K562 (cell line): ENCODE measurements at regions not wholly inside any gene's neighbourhood (a gene's known extent, or its start where the extent isn't known, plus 50 kb on each side); places are given as distances from the start of the nearest gene placed in this dataset.

Experiments
- ATAC-seq: fragments of 200-7000 bp; cut with Tn5 transposase; 3 replicates; pipeline ENCODE4 v1.9.1; 2020; ENCODE audit warnings: moderate library complexity
- BruUV-seq: library from RNA; stranded (reverse); fragments of 400-500 nt; replicated peaks from 2 replicates; lab custom pipeline; 2021; lab: Mats Ljungman, UMichigan
- CTCF ChIA-PET: fragments of 300-600 bp; formaldehyde crosslinking; extraction: SDS; loops from one replicate; lab custom pipeline; 2021; ENCODE audit warnings: low intra/inter-chr PET ratio; lab: Yijun Ruan, JAX
- POLR2A ChIA-PET: fragments of 300-600, 350-650 bp; sonication (Branson Sonifier 250); formaldehyde crosslinking; extraction: SDS; loops from one replicate; lab custom pipeline; 2021; ENCODE audit warnings: antibody characterized with exemption, inconsistent platforms; lab: Yijun Ruan, JAX
- DNase-seq, 4 experiments: peaks; one replicate each; pipeline versions ENCODE4 v3.0.0 to v3.0.0-alpha.2; 2011 to 2018; ENCODE audit warnings: low spot score in 3 of 4, mixed read lengths in 3 of 4; ENCODE audit errors: extremely low read depth in 1 of 4
- FAIRE-seq: peaks from 2 replicates; lab custom pipeline; 2011; peaks lifted over from hg19 to GRCh38; lab: Jason Lieb, UNC
- H2AFZ ChIP-seq: 2 replicates; pipeline ENCODE4 v1.6.0; 2011; ENCODE audit warnings: low read depth, low read length, control low read depth, inconsistent platforms
- H3K27ac ChIP-seq: fragments of 200-600 bp; 3 replicates; pipeline ENCODE4 v1.8.0; 2011; ENCODE audit warnings: low read depth, mild to moderate bottlenecking, control low read depth, inconsistent platforms, low read length, moderate library complexity, mixed read lengths; ENCODE audit errors: extremely low read depth
- H3K27me3 ChIP-seq, 2 experiments: fragments of 300-600 bp in 1 of 2; 2 replicates in 1 of 2; 3 replicates in 1 of 2; pipeline versions ENCODE4 v1.6.0 to v1.8.0; 2011; ENCODE audit warnings: inconsistent platforms in 2 of 2, low read length in 2 of 2, mild to moderate bottlenecking in 1 of 2, mixed read lengths in 1 of 2, moderate library complexity in 1 of 2; ENCODE audit not compliant: control insufficient read depth in 2 of 2, insufficient read depth in 2 of 2
- H3K36me3 ChIP-seq: fragments of 300-600 bp; 3 replicates; pipeline ENCODE4 v1.8.0; 2011; ENCODE audit warnings: mild to moderate bottlenecking, low read length, inconsistent platforms; ENCODE audit not compliant: control insufficient read depth, insufficient read depth
- H3K4me1 ChIP-seq, 2 experiments: fragments of 200-600 bp in 1 of 2; replicated peaks in 1 of 2; 2 replicates in 1 of 2; 3 replicates in 1 of 2; pipeline versions ENCODE4 v1.5.1 to v1.8.0; 2011; ENCODE audit warnings: inconsistent platforms in 2 of 2, low read length in 2 of 2, mild to moderate bottlenecking in 1 of 2, mixed read lengths in 1 of 2, moderate library complexity in 1 of 2; ENCODE audit not compliant: control insufficient read depth in 2 of 2, insufficient read depth in 2 of 2
- H3K4me2 ChIP-seq: 2 replicates; pipeline ENCODE4 v1.6.1; 2011; ENCODE audit warnings: low read length, control low read depth, inconsistent platforms, mixed read lengths; ENCODE audit not compliant: insufficient read depth
- H3K4me3 ChIP-seq: fragments of 200-600 bp; sonication (generic), shearing (Covaris generic); 2 replicates; pipeline ENCODE4 v1.5.1; 2016; ENCODE audit warnings: control low read depth, inconsistent platforms
- H3K79me2 ChIP-seq: fragments of 200-600 bp; 3 replicates; pipeline ENCODE4 v1.8.0; 2011; ENCODE audit warnings: low read length, inconsistent platforms; ENCODE audit not compliant: control insufficient read depth, insufficient read depth
- H3K9ac ChIP-seq, 2 experiments: 2 replicates each; pipeline versions ENCODE4 v1.6.0 to v1.6.1; 2011; ENCODE audit warnings: low read depth in 2 of 2, low read length in 2 of 2, control low read depth in 1 of 2, inconsistent platforms in 1 of 2, mild to moderate bottlenecking in 1 of 2, mixed read lengths in 1 of 2; ENCODE audit not compliant: insufficient read depth in 1 of 2
- H3K9me1 ChIP-seq: one replicate; pipeline ENCODE4 v1.6.0; 2011; ENCODE audit warnings: inconsistent platforms, mild to moderate bottlenecking, low read length, moderate library complexity; ENCODE audit not compliant: control insufficient read depth, insufficient read depth
- H3K9me3 ChIP-seq: replicated peaks from 2 replicates; pipeline ENCODE4 v1.5.1; 2011; ENCODE audit warnings: low read depth, low read length, inconsistent platforms; ENCODE audit not compliant: control insufficient read depth, insufficient read depth
- H4K20me1 ChIP-seq: replicated peaks from 2 replicates; pipeline ENCODE4 v1.6.1; 2011; ENCODE audit warnings: low read length, inconsistent platforms, mixed read lengths; ENCODE audit not compliant: control insufficient read depth, insufficient read depth
- AFF4 ChIP-seq: sonication (generic); formaldehyde crosslinking; IDR thresholded peaks from 2 replicates; pipeline ENCODE4 v1.8.0; 2023; ENCODE audit warnings: mild to moderate bottlenecking, missing genetic modification reagents
- BRF1 ChIP-seq: IDR thresholded peaks from 3 replicates; pipeline ENCODE4 v1.6.1; 2011; ENCODE audit warnings: borderline replicate concordance, mild to moderate bottlenecking; ENCODE audit not compliant: insufficient read length; ENCODE audit errors: extremely low read depth
- HOMEZ ChIP-seq: fragments of 250-450 bp; sonication (Bioruptor Pico); IDR thresholded peaks from 2 replicates; pipeline ENCODE4 v1.4.0; 2020; ENCODE audit warnings: mild to moderate bottlenecking, moderate library complexity
- ZNF212 ChIP-seq: fragments of 450-650 bp; formaldehyde crosslinking; IDR thresholded peaks from 2 replicates; pipeline ENCODE4 v1.4.0; 2020; ENCODE audit warnings: mild to moderate bottlenecking
- ZNF586 ChIP-seq: fragments of 450-650 bp; formaldehyde crosslinking; conservative IDR thresholded peaks from 2 replicates; pipeline ENCODE4 v1.4.0; 2020; ENCODE audit warnings: mild to moderate bottlenecking, moderate library complexity
- WGBS: fragments of 100-300 bp; shearing (Covaris generic); methylation state at CpG from one replicate; pipeline ENCODE4 v1.1.6; 2016; ENCODE audit warnings: low coverage, mixed read lengths; ENCODE audit not compliant: insufficient coverage; ENCODE audit errors: missing lambda C conversion rate; 5-methylcytosine and 5-hydroxymethylcytosine counted together
- in situ Hi-C: fragments of 300-500 bp; cut with MboI; formaldehyde crosslinking; loops from 4 replicates; pipeline ENCODE4 v1.15.0; 2018; ENCODE audit warnings: inconsistent platforms, mixed read lengths
- intact Hi-C: fragments of 100-400 bp; cut with micrococcal nuclease; formaldehyde crosslinking; loops from 2 replicates; pipeline ENCODE4 v1.14.2; 2022

GRCh38 chr6:12501990-12502389 is 211.8 kb downstream of the EDN1 start:
- Histone ChIP-seq H3K9me1 (no peaks in the 10 kb centered on the region), H3K4me3 (no peak overlapping the region), H4K20me1 (no peaks in the 10 kb centered on the region), H3K4me2 (no peak overlapping the region), H3K27ac (no peak overlapping the region), H3K4me1 (no peaks in the 10 kb centered on the region), H3K9me3 (no peaks in the 10 kb centered on the region), H3K27me3 (no peaks in the 10 kb centered on the region), H3K9ac (no peak overlapping the region), H2AFZ (no peak overlapping the region), H3K36me3 (no peaks in the 10 kb centered on the region), H3K79me2 (no peaks in the 10 kb centered on the region)
- TF ChIP-seq BRF1 (no peak), ZNF586 (CRISPR knock-in tag) (no peak), AFF4 (CRISPR knock-in tag) (no peak), HOMEZ (CRISPR knock-in tag) (no peak), ZNF212 (no peak)
- CTCF ChIA-PET: no interaction called here
- no TSS peak for BruUV-seq
- no peak for DNase-seq
- POLR2A ChIA-PET: no interaction called here
- no peak for FAIRE-seq
- intact Hi-C loops (loop anchor here (10.0 kb wide), 1 partner anchor 917 kb away; no protein-coding TSS in a partner anchor), in situ Hi-C loops (no loop called here)
- no peak for ATAC-seq
- WGBS: 0% methylated on average over 1 of the region's 1 CpG
